MM.1S (cell line): ENCODE measurements at regions not wholly inside any gene's neighbourhood (a gene's known extent, or its start where the extent isn't known, plus 50 kb on each side); places are given as distances from the start of the nearest gene placed in this dataset.

Experiments used
- EZH2 ChIP-seq: fragments of 300-600 bp; sonication (generic); optimal IDR thresholded peaks from 2 replicates; pipeline ENCODE3; 2017; ENCODE audit warnings: low read depth, mild to moderate bottlenecking, antibody characterized with exemption, low read length, mixed read lengths
- TF ChIP-seq, protein P1 (sequence below): fragments of 300-600 bp; sonication (generic); IDR thresholded peaks from 2 replicates; pipeline ENCODE4 v1.5.1; 2016; ENCODE audit warnings: antibody characterized with exemption, low read length, mixed read lengths

DNA sequence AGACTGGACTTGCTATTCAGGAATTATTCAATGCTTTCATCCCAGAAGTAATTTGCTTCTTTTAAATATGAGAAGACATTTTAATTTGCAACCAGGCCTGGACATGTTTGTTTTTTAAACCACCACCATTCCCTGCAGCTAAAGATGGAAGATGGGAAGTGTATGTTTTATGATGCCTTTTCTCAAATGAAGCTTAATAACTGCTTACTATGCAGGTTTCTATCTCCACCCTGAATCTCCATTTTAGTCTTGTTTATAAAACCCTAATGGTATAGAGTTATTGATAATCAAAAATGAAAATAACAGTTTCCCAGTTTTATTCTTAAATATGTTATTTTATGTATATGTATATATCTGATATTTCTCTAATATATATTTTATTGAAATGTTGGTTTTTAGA is 418.9 kb downstream of the C4orf33 start:
- TF ChIP-seq, protein P1, sequence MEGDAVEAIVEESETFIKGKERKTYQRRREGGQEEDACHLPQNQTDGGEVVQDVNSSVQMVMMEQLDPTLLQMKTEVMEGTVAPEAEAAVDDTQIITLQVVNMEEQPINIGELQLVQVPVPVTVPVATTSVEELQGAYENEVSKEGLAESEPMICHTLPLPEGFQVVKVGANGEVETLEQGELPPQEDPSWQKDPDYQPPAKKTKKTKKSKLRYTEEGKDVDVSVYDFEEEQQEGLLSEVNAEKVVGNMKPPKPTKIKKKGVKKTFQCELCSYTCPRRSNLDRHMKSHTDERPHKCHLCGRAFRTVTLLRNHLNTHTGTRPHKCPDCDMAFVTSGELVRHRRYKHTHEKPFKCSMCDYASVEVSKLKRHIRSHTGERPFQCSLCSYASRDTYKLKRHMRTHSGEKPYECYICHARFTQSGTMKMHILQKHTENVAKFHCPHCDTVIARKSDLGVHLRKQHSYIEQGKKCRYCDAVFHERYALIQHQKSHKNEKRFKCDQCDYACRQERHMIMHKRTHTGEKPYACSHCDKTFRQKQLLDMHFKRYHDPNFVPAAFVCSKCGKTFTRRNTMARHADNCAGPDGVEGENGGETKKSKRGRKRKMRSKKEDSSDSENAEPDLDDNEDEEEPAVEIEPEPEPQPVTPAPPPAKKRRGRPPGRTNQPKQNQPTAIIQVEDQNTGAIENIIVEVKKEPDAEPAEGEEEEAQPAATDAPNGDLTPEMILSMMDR: no peak
- no peak for TF ChIP-seq EZH2
